IMR-90 (cell line): ENCODE measurements at regions not wholly inside any gene's neighbourhood (a gene's known extent, or its start where the extent isn't known, plus 50 kb on each side); places are given as distances from the start of the nearest gene placed in this dataset.
A peak's percentile ranks its signal among the peaks of the same experiment; 100 is the strongest.

Experiments used
- ATAC-seq: fragments of 200-7000 bp; cut with Tn5 transposase; 2 replicates; pipeline ENCODE4 v1.9.1; 2020; ENCODE audit warnings: low read depth, mild to moderate bottlenecking, moderate library complexity
- BruUV-seq: library from RNA; stranded (reverse); fragments of 400-500 nt; replicated peaks from 2 replicates; lab custom pipeline; 2021; lab: Mats Ljungman, UMichigan
- CTCF ChIA-PET: fragments of 300-600 bp; formaldehyde crosslinking; extraction: SDS; loops from one replicate; lab custom pipeline; 2021; ENCODE audit warnings: antibody characterized with exemption; lab: Yijun Ruan, JAX
- POLR2A ChIA-PET: fragments of 300-600 bp; sonication (Branson Sonifier 250); formaldehyde crosslinking; loops from one replicate; lab custom pipeline; 2022; ENCODE audit warnings: antibody characterized with exemption; ENCODE audit not compliant: unreplicated experiment; lab: Charles Lee
- DNase-seq: peaks from one replicate; pipeline ENCODE4 v3.0.0; 2013
- H2AFZ ChIP-seq: replicated peaks from 2 replicates; pipeline ENCODE3; 2013; ENCODE audit warnings: low read length, mild to moderate bottlenecking; ENCODE audit not compliant: poor library complexity
- H2AK5ac ChIP-seq: 2 replicates; pipeline ENCODE4 v1.6.1; 2013; ENCODE audit warnings: low read depth, low read length, inconsistent platforms
- H2AK9ac ChIP-seq: replicated peaks from 2 replicates; pipeline ENCODE3; 2013; ENCODE audit warnings: mild to moderate bottlenecking, low read depth, low read length, moderate library complexity; ENCODE audit not compliant: poor library complexity
- H2BK120ac ChIP-seq: 2 replicates; pipeline ENCODE4 v1.6.1; 2013; ENCODE audit warnings: low read depth, low read length, inconsistent platforms
- H2BK15ac ChIP-seq: 3 replicates; pipeline ENCODE4 v1.6.1; 2013; ENCODE audit warnings: low read depth, low read length, inconsistent platforms
- H2BK20ac ChIP-seq: 2 replicates; pipeline ENCODE4 v1.6.1; 2013; ENCODE audit warnings: low read depth, mild to moderate bottlenecking, inconsistent platforms, low read length, moderate library complexity
- H2BK5ac ChIP-seq: 2 replicates; pipeline ENCODE4 v1.6.1; 2013; ENCODE audit warnings: mild to moderate bottlenecking, low read depth, low read length, inconsistent platforms; ENCODE audit not compliant: poor library complexity, severe bottlenecking
- H3K14ac ChIP-seq: replicated peaks from 2 replicates; pipeline ENCODE4 v1.6.1; 2013; ENCODE audit warnings: low read depth, low read length, inconsistent platforms
- H3K18ac ChIP-seq: 2 replicates; pipeline ENCODE4 v1.6.1; 2013; ENCODE audit warnings: low read depth, low read length, control low read depth
- H3K23ac ChIP-seq: 2 replicates; pipeline ENCODE4 v1.6.1; 2013; ENCODE audit warnings: low read depth, low read length, inconsistent platforms
- H3K27ac ChIP-seq: 2 replicates; pipeline ENCODE4 v1.5.1; 2013; ENCODE audit warnings: mild to moderate bottlenecking, control low read depth, low read length; ENCODE audit not compliant: insufficient read depth
- H3K27me3 ChIP-seq: 2 replicates; pipeline ENCODE4 v1.6.1; 2013; ENCODE audit warnings: low read length; ENCODE audit not compliant: control insufficient read depth, insufficient read depth
- H3K36me3 ChIP-seq: 2 replicates; pipeline ENCODE4 v1.6.1; 2013; ENCODE audit warnings: low read length, mixed read lengths; ENCODE audit not compliant: control insufficient read depth, insufficient read depth
- H3K4ac ChIP-seq: 2 replicates; pipeline ENCODE4 v1.6.1; 2013; ENCODE audit warnings: low read depth, low read length, inconsistent platforms
- H3K4me1 ChIP-seq: 2 replicates; pipeline ENCODE4 v1.6.1; 2013; ENCODE audit warnings: low read length, mixed read lengths; ENCODE audit not compliant: control insufficient read depth, insufficient read depth
- H3K4me2 ChIP-seq: 2 replicates; pipeline ENCODE4 v1.6.1; 2013; ENCODE audit warnings: low read depth, mild to moderate bottlenecking, control low read depth, low read length, moderate library complexity
- H3K4me3 ChIP-seq: 2 replicates; pipeline ENCODE4 v1.5.1; 2013; ENCODE audit warnings: low read depth, mild to moderate bottlenecking, control low read depth, low read length, moderate library complexity; ENCODE audit not compliant: insufficient read depth
- H3K56ac ChIP-seq: 2 replicates; pipeline ENCODE4 v1.6.1; 2013; ENCODE audit warnings: low read length, inconsistent platforms; ENCODE audit not compliant: insufficient read depth; ENCODE audit errors: extremely low read depth
- H3K79me1 ChIP-seq, 2 experiments: 2 replicates each; pipeline ENCODE4 v1.6.1; 2013; ENCODE audit warnings: low read length in 2 of 2, inconsistent platforms in 1 of 2, low read depth in 1 of 2
- H3K9ac ChIP-seq: 2 replicates; pipeline ENCODE4 v1.6.1; 2013; ENCODE audit warnings: low read depth, low read length, control low read depth
- H3K9me1 ChIP-seq: 2 replicates; pipeline ENCODE4 v1.6.1; 2013; ENCODE audit warnings: low read length, inconsistent platforms; ENCODE audit not compliant: insufficient read depth
- H3K9me3 ChIP-seq: 2 replicates; pipeline ENCODE4 v1.6.1; 2013; ENCODE audit warnings: low read length; ENCODE audit not compliant: control insufficient read depth, insufficient read depth
- H4K20me1 ChIP-seq: 2 replicates; pipeline ENCODE4 v1.6.1; 2013; ENCODE audit warnings: low read length, inconsistent platforms; ENCODE audit not compliant: insufficient read depth
- H4K5ac ChIP-seq: 2 replicates; pipeline ENCODE4 v1.6.1; 2013; ENCODE audit warnings: mild to moderate bottlenecking, low read depth, low read length, control low read depth
- H4K8ac ChIP-seq, 2 experiments: 2 replicates each; pipeline ENCODE4 v1.6.1; 2013; ENCODE audit warnings: low read depth in 2 of 2, low read length in 2 of 2, control low read depth in 1 of 2, inconsistent platforms in 1 of 2
- H4K91ac ChIP-seq: 2 replicates; pipeline ENCODE4 v1.6.1; 2013; ENCODE audit warnings: low read depth, low read length, inconsistent platforms; ENCODE audit not compliant: insufficient read depth
- BHLHE40 ChIP-seq: fragments of 150-350 bp; IDR thresholded peaks from 2 replicates; pipeline ENCODE4 v1.6.1; 2016; ENCODE audit warnings: mild to moderate bottlenecking, low read depth, low read length
- CHD1 ChIP-seq: IDR thresholded peaks from 2 replicates; pipeline ENCODE4 v1.6.1; 2012; ENCODE audit warnings: low read depth, low read length, improper control_type of control experiment
- FOS ChIP-seq: fragments of 150-350 bp; IDR thresholded peaks from 2 replicates; pipeline ENCODE4 v1.6.1; 2016; ENCODE audit warnings: low read depth, low read length
- MAFK ChIP-seq: IDR thresholded peaks from 2 replicates; pipeline ENCODE4 v1.6.1; 2012; ENCODE audit warnings: low read depth, low read length, improper control_type of control experiment
- MAZ ChIP-seq: IDR thresholded peaks from 2 replicates; pipeline ENCODE4 v1.6.1; 2012; ENCODE audit warnings: low read depth, mild to moderate bottlenecking, low read length, improper control_type of control experiment, moderate library complexity, borderline replicate concordance
- NFE2L2 ChIP-seq: fragments of 150-350 bp; IDR thresholded peaks from 2 replicates; pipeline ENCODE4 v1.6.1; 2016; ENCODE audit warnings: low read depth, mild to moderate bottlenecking, low read length
- POLR2A ChIP-seq: IDR thresholded peaks from 2 replicates; pipeline ENCODE4 v1.6.1; 2012; ENCODE audit warnings: mild to moderate bottlenecking, low read depth, low read length
- RAD21 ChIP-seq: IDR thresholded peaks from 2 replicates; pipeline ENCODE4 v1.6.1; 2012; ENCODE audit warnings: low read length, improper control_type of control experiment
- SMC3 ChIP-seq: fragments of 150-350 bp; IDR thresholded peaks from 2 replicates; pipeline ENCODE4 v1.6.1; 2016; ENCODE audit warnings: low read depth, mild to moderate bottlenecking, antibody characterized with exemption, low read length, moderate library complexity
- WGBS, 2 experiments: methylation state at CpG; one replicate each; pipeline versions ENCODE4 v1.1.5 to v1.1.7; 2013; ENCODE audit warnings: missing lambda C conversion rate in 2 of 2; ENCODE audit not compliant: insufficient read length in 1 of 2; ENCODE audit errors: extremely low coverage in 2 of 2; 5-methylcytosine and 5-hydroxymethylcytosine counted together
- dilution Hi-C: fragments of 300-500 bp; cut with HindIII; formaldehyde crosslinking; loops from one replicate; pipeline ENCODE4 v1.14.3; 2018; ENCODE audit warnings: low sequenced_read_pairs; ENCODE audit not compliant: unreplicated experiment
- in situ Hi-C: fragments of 300-500 bp; cut with MboI; formaldehyde crosslinking; loops from 3 replicates; pipeline ENCODE4 v1.14.3; 2019; ENCODE audit warnings: low sequenced_read_pairs, inconsistent platforms, mixed read lengths
- intact Hi-C: fragments of 100-400 bp; cut with micrococcal nuclease; formaldehyde crosslinking; loops from 2 replicates; pipeline ENCODE4 v1.10.0; 2022
- TF ChIP-seq, protein P1 (sequence below): fragments of 150-350 bp; IDR thresholded peaks from 2 replicates; pipeline ENCODE4 v1.6.1; 2017; ENCODE audit warnings: mild to moderate bottlenecking, antibody characterized with exemption, low read length, low read depth
- TF ChIP-seq, protein P2 (sequence below): fragments of 150-350 bp; IDR thresholded peaks from 2 replicates; pipeline ENCODE4 v1.6.1; 2016; ENCODE audit warnings: low read depth, mild to moderate bottlenecking, low read length, moderate library complexity, borderline replicate concordance
- TF ChIP-seq, protein P3 (sequence below): conservative IDR thresholded peaks from 2 replicates; pipeline ENCODE4 v1.5.1; 2012; ENCODE audit warnings: mild to moderate bottlenecking, low read depth, low read length, improper control_type of control experiment

DNA sequence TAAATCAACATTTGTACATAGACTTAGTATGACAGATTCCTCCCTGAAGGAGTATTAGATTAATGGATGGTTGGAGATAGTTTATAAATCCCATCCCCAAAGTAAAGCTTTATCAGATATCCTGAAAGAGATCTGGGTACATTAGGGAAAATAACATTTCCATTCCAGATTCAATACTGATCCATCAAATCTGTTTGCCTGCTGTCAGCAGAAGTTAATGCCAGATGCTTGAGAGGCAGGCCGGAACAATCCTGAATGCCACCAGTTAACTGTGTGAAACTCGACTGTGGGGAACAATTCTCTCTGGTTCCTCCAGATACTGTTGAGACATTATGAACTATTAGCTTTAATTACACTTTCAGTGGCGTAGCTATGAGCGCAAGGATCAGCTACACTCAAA, 1166.8 kb downstream of the MAT2B start:
- Histone ChIP-seq H3K79me1 (no peaks in the 10 kb centered on the region), H3K36me3 (no peaks in the 10 kb centered on the region), H2AK5ac (no peak overlapping the region), H2BK5ac (no peak overlapping the region), H3K4me3 (no peak overlapping the region), H2BK20ac (0 out of 2 replicates have a peak overlapping the region, but pooled peaks have one; percentile 6), H2BK120ac (peak overlapping the region; percentile 27; the same call in 1 of the 2 replicates), H3K27me3 (no peaks in the 10 kb centered on the region), H3K9me3 (no peaks in the 10 kb centered on the region), H2AFZ (no peak overlapping the region), H3K56ac (no peak overlapping the region), H4K20me1 (no peaks in the 10 kb centered on the region), H3K14ac (no peak overlapping the region), H3K4ac (no peak overlapping the region), H4K8ac (no peak overlapping the region; a peak in 1 of 4 replicates), H3K4me2 (no peak overlapping the region), H4K5ac (no peak overlapping the region), H3K9me1 (no peaks in the 10 kb centered on the region), H4K91ac (no peak overlapping the region), H2AK9ac (no peak overlapping the region), H3K23ac (no peak overlapping the region), H3K18ac (no peak overlapping the region; the same call in 1 of the 2 replicates), H3K27ac (peak overlapping the region; percentile 59; the same call in 1 of the 2 replicates), H2BK15ac (no peak overlapping the region), H3K4me1 (0 out of 2 replicates have a peak, but pooled peaks cover 2% of the 10 kb centered on the region), H3K9ac (no peak overlapping the region)
- in situ Hi-C loops (loop anchor here (25.0 kb wide), 1 partner anchor 1110 kb away; no protein-coding TSS in a partner anchor), intact Hi-C loops (loop anchor here (2.0 to 10.0 kb wide), 6 partner anchors 167 to 1103 kb away; no protein-coding TSS in a partner anchor), dilution Hi-C loops (no loop called here)
- ATAC-seq (no peak), DNase-seq (no peak)
- 0% methylated on average over 1 of the region's 4 CpGs; no CpG with 5 or more reads in 1 of the 2 experiments for WGBS, 2 experiments
- ChIA-PET POLR2A (no interaction called here), CTCF (interaction anchor here (0.8 kb wide), 1 partner anchor 9 kb away, joined by 3 read pairs; no protein-coding TSS in a partner anchor)
- BruUV-seq, result no TSS peak
- no peak for TF ChIP-seq FOS
- TF ChIP-seq POLR2A, result no peak
- no peak for TF ChIP-seq NFE2L2
- TF ChIP-seq, protein P1, sequence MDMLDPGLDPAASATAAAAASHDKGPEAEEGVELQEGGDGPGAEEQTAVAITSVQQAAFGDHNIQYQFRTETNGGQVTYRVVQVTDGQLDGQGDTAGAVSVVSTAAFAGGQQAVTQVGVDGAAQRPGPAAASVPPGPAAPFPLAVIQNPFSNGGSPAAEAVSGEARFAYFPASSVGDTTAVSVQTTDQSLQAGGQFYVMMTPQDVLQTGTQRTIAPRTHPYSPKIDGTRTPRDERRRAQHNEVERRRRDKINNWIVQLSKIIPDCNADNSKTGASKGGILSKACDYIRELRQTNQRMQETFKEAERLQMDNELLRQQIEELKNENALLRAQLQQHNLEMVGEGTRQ, result no peak
- no peak for TF ChIP-seq MAZ
- no peak for TF ChIP-seq BHLHE40
- TF ChIP-seq RAD21, result no peak
- TF ChIP-seq, protein P2, sequence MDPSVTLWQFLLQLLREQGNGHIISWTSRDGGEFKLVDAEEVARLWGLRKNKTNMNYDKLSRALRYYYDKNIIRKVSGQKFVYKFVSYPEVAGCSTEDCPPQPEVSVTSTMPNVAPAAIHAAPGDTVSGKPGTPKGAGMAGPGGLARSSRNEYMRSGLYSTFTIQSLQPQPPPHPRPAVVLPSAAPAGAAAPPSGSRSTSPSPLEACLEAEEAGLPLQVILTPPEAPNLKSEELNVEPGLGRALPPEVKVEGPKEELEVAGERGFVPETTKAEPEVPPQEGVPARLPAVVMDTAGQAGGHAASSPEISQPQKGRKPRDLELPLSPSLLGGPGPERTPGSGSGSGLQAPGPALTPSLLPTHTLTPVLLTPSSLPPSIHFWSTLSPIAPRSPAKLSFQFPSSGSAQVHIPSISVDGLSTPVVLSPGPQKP, result no peak
- TF ChIP-seq MAFK, result no peak
- no peak for TF ChIP-seq CHD1
- TF ChIP-seq, protein P3, sequence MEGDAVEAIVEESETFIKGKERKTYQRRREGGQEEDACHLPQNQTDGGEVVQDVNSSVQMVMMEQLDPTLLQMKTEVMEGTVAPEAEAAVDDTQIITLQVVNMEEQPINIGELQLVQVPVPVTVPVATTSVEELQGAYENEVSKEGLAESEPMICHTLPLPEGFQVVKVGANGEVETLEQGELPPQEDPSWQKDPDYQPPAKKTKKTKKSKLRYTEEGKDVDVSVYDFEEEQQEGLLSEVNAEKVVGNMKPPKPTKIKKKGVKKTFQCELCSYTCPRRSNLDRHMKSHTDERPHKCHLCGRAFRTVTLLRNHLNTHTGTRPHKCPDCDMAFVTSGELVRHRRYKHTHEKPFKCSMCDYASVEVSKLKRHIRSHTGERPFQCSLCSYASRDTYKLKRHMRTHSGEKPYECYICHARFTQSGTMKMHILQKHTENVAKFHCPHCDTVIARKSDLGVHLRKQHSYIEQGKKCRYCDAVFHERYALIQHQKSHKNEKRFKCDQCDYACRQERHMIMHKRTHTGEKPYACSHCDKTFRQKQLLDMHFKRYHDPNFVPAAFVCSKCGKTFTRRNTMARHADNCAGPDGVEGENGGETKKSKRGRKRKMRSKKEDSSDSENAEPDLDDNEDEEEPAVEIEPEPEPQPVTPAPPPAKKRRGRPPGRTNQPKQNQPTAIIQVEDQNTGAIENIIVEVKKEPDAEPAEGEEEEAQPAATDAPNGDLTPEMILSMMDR, result no peak
- TF ChIP-seq SMC3, result no peak
